ENCODE measurements at regions not wholly inside any gene's neighbourhood (a gene's known extent, or its start where the extent isn't known, plus 50 kb on each side); places are given as distances from the start of the nearest gene placed in this dataset.

GRCh38 chr5:63563008-63563917, 399.0 kb downstream of the HTR1A start:
- intact Hi-C loops (cut with DNase I; ENCODE audit: low total_unique reads), result no loop called here
- no peaks in the 10 kb centered on the region for H3K36me3 ChIP-seq
- DNase-seq, result no peak
- H3K4me3 ChIP-seq, result no peak overlapping the region
- TF ChIP-seq CTCF (IDR thresholded peaks at IDR 0.05), result no peak
- H3K9me3 ChIP-seq, result peaks cover 0 to 9% (median 0%) of the 10 kb centered on the region in 3 donors
- no peaks in the 10 kb centered on the region for H3K27me3 ChIP-seq
- no peaks in the 10 kb centered on the region for H3K4me1 ChIP-seq
- H3K27ac ChIP-seq, result no peak overlapping the region

- Histone ChIP-seq H3K27ac (no peak overlapping the region), H3K36me3 (no peaks in the 10 kb centered on the region), H3K4me3 (no peak overlapping the region), H3K27me3 (no peaks in the 10 kb centered on the region), H3K4me1 (no peaks in the 10 kb centered on the region), H3K9me3 (no peaks in the 10 kb centered on the region)
- no peak for DNase-seq
- intact Hi-C loops (cut with DNase I; ENCODE audit: low total_unique reads), result no loop called here
- TF ChIP-seq CTCF (IDR thresholded peaks at IDR 0.05), result no peak
Observed at GRCh38 chr5:63555874-63556273, 406.4 kb downstream of the HTR1A start.

- H3K27me3 ChIP-seq, result no peaks in the 10 kb centered on the region
- no peak overlapping the region for H3K4me3 ChIP-seq
- no peak overlapping the region for H3K27ac ChIP-seq
- no peak for TF ChIP-seq CTCF (IDR thresholded peaks at IDR 0.05)
- H3K36me3 ChIP-seq, result no peaks in the 10 kb centered on the region
- no peaks in the 10 kb centered on the region for H3K4me1 ChIP-seq
- no peak for DNase-seq
- H3K9me3 ChIP-seq, result no peaks in the 10 kb centered on the region
- intact Hi-C loops (cut with DNase I; ENCODE audit: low total_unique reads), result no loop called here
Observed at GRCh38 chr5:63554191-63554590, 408.1 kb downstream of the HTR1A start.

- no peak overlapping the region for H3K4me3 ChIP-seq
- no peak for DNase-seq
- H3K27me3 ChIP-seq, result no peaks in the 10 kb centered on the region
- no peaks in the 10 kb centered on the region for H3K36me3 ChIP-seq
- H3K4me1 ChIP-seq, result no peaks in the 10 kb centered on the region
- no peaks in the 10 kb centered on the region for H3K9me3 ChIP-seq
- H3K27ac ChIP-seq, result no peak overlapping the region
- intact Hi-C loops (cut with DNase I; ENCODE audit: low total_unique reads), result no loop called here
- TF ChIP-seq CTCF (IDR thresholded peaks at IDR 0.05), result no peak
Observed at GRCh38 chr5:63553073-63553472, 409.2 kb downstream of the HTR1A start.

- no peaks in the 10 kb centered on the region for H3K36me3 ChIP-seq
- no peaks in the 10 kb centered on the region for H3K4me1 ChIP-seq
- intact Hi-C loops (cut with DNase I; ENCODE audit: low total_unique reads), result no loop called here
- TF ChIP-seq CTCF (IDR thresholded peaks at IDR 0.05), result no peak
- no peak for DNase-seq
- no peaks in the 10 kb centered on the region for H3K9me3 ChIP-seq
- no peak overlapping the region for H3K4me3 ChIP-seq
- H3K27me3 ChIP-seq, result no peaks in the 10 kb centered on the region
- H3K27ac ChIP-seq, result no peak overlapping the region
Observed at GRCh38 chr5:63535840-63536602, 426.2 kb downstream of the HTR1A start.

Measured in tibial artery (tissue), 4 donors.